Fibroblast of lung (primary cell): ENCODE measurements at regions not wholly inside any gene's neighbourhood (a gene's known extent, or its start where the extent isn't known, plus 50 kb on each side); places are given as distances from the start of the nearest gene placed in this dataset.

ENCODE experiments used
- EZH2 ChIP-seq: IDR thresholded peaks from 2 replicates; pipeline ENCODE4 v1.5.1; 2012; ENCODE audit warnings: low read length, control low read depth, mild to moderate bottlenecking; ENCODE audit errors: missing control alignments
- TF ChIP-seq, protein P1 (sequence below), 2 donors: IDR thresholded peaks in 1 of 2; conservative IDR thresholded peaks in 1 of 2; 1 replicate in 1 of 2; 2 replicates in 1 of 2; pipeline ENCODE4 v1.5.1; 2011 to 2012; ENCODE audit warnings: low read length in 2 of 2, control low read depth in 1 of 2, inconsistent platforms in 1 of 2, low read depth in 1 of 2, mild to moderate bottlenecking in 1 of 2

- TF ChIP-seq, protein P1, sequence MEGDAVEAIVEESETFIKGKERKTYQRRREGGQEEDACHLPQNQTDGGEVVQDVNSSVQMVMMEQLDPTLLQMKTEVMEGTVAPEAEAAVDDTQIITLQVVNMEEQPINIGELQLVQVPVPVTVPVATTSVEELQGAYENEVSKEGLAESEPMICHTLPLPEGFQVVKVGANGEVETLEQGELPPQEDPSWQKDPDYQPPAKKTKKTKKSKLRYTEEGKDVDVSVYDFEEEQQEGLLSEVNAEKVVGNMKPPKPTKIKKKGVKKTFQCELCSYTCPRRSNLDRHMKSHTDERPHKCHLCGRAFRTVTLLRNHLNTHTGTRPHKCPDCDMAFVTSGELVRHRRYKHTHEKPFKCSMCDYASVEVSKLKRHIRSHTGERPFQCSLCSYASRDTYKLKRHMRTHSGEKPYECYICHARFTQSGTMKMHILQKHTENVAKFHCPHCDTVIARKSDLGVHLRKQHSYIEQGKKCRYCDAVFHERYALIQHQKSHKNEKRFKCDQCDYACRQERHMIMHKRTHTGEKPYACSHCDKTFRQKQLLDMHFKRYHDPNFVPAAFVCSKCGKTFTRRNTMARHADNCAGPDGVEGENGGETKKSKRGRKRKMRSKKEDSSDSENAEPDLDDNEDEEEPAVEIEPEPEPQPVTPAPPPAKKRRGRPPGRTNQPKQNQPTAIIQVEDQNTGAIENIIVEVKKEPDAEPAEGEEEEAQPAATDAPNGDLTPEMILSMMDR (conservative IDR thresholded peaks at IDR 0.05 in 1 of 2, IDR thresholded peaks at IDR 0.05 in 1 of 2; ENCODE audit: low read depth in 1 of 2, low read length in 2 of 2): no peak
- no peak for TF ChIP-seq EZH2
Measured at GRCh38 chr2:45318686-45319085, 292.4 kb downstream of the SRBD1 start.
